ENCODE measurements at regions not wholly inside any gene's neighbourhood (a gene's known extent, or its start where the extent isn't known, plus 50 kb on each side); places are given as distances from the start of the nearest gene placed in this dataset.

- Mint-ChIP-seq H3K27me3 (ENCODE audit: insufficient read depth) (no peaks in the 10 kb centered on the region), H3K36me3 (ENCODE audit: low read depth) (no peaks in the 10 kb centered on the region), H3K4me1 (ENCODE audit: low read depth) (no peaks in the 10 kb centered on the region), H3K9me3 (0 out of 2 replicates have a peak, but pooled peaks cover under 1% of the 10 kb centered on the region), H3K27ac (no peak overlapping the region), H3K4me3 (no peak overlapping the region)
- DNase-seq: no peak
- no peak for TF ChIP-seq CTCF (IDR thresholded peaks at IDR 0.05)
Observed at GRCh38 chr17:22654447-22654846, 962.1 kb downstream of the KCNJ18 start.

GRCh38 chr17:22669721-22670120, 977.4 kb downstream of the KCNJ18 start:
- H3K27ac Mint-ChIP-seq: no peak overlapping the region
- H3K36me3 Mint-ChIP-seq (ENCODE audit: low read depth): no peaks in the 10 kb centered on the region
- no peaks in the 10 kb centered on the region; the same call in 1 of the 2 replicates for H3K27me3 Mint-ChIP-seq (ENCODE audit: insufficient read depth)
- H3K9me3 Mint-ChIP-seq: peaks cover 17% of the 10 kb centered on the region; the same call in 1 of the 2 replicates
- no peak for TF ChIP-seq CTCF (IDR thresholded peaks at IDR 0.05)
- H3K4me3 Mint-ChIP-seq: no peak overlapping the region
- no peak for DNase-seq
- H3K4me1 Mint-ChIP-seq (ENCODE audit: low read depth): no peaks in the 10 kb centered on the region

GRCh38 chr17:22671110-22671509, 978.8 kb downstream of the KCNJ18 start:
- Mint-ChIP-seq H3K9me3 (peaks cover 17% of the 10 kb centered on the region; the same call in 1 of the 2 replicates), H3K27ac (no peak overlapping the region), H3K4me1 (ENCODE audit: low read depth) (no peaks in the 10 kb centered on the region), H3K36me3 (ENCODE audit: low read depth) (no peaks in the 10 kb centered on the region), H3K27me3 (ENCODE audit: insufficient read depth) (no peaks in the 10 kb centered on the region; the same call in 1 of the 2 replicates), H3K4me3 (no peak overlapping the region)
- DNase-seq: no peak
- TF ChIP-seq CTCF (IDR thresholded peaks at IDR 0.05): no peak

- H3K9me3 Mint-ChIP-seq: peaks cover 10% of the 10 kb centered on the region; the same call in 1 of the 2 replicates
- no peak overlapping the region for H3K4me3 Mint-ChIP-seq
- H3K4me1 Mint-ChIP-seq (ENCODE audit: low read depth): no peaks in the 10 kb centered on the region
- H3K27me3 Mint-ChIP-seq (ENCODE audit: insufficient read depth): peaks cover 3% of the 10 kb centered on the region
- H3K36me3 Mint-ChIP-seq (ENCODE audit: low read depth): no peaks in the 10 kb centered on the region
- H3K27ac Mint-ChIP-seq: no peak overlapping the region
- no peak for DNase-seq
- no peak for TF ChIP-seq CTCF (IDR thresholded peaks at IDR 0.05)
Observed at GRCh38 chr17:22692066-22692805, 999.9 kb downstream of the KCNJ18 start.

GRCh38 chr17:22692806-22693171, 1000.5 kb downstream of the KCNJ18 start:
- Mint-ChIP-seq H3K9me3 (peaks cover 11% of the 10 kb centered on the region; the same call in 1 of the 2 replicates), H3K36me3 (ENCODE audit: low read depth) (no peaks in the 10 kb centered on the region), H3K27ac (no peak overlapping the region), H3K4me1 (ENCODE audit: low read depth) (no peaks in the 10 kb centered on the region), H3K4me3 (no peak overlapping the region), H3K27me3 (ENCODE audit: insufficient read depth) (peaks cover 3% of the 10 kb centered on the region)
- TF ChIP-seq CTCF (IDR thresholded peaks at IDR 0.05): no peak
- DNase-seq: no peak

All from HFFc6 (cell line).